GM18873 (cell line): ENCODE measurements at regions not wholly inside any gene's neighbourhood (a gene's known extent, or its start where the extent isn't known, plus 50 kb on each side); places are given as distances from the start of the nearest gene placed in this dataset.
"Not testable (repeated sequence)": the region's sequence is repeated elsewhere in the genome, so short reads cannot be mapped to it uniquely, and the experiment has no call there.

Experiments
- ATAC-seq: cut with Tn5 transposase; IDR thresholded peaks from one replicate; pipeline ENCODE4 v1.9.1; 2021; ENCODE audit warnings: mild to moderate bottlenecking, moderate library complexity, moderate number of reproducible peaks; ENCODE audit not compliant: unreplicated experiment, low FRiP score

DNA sequence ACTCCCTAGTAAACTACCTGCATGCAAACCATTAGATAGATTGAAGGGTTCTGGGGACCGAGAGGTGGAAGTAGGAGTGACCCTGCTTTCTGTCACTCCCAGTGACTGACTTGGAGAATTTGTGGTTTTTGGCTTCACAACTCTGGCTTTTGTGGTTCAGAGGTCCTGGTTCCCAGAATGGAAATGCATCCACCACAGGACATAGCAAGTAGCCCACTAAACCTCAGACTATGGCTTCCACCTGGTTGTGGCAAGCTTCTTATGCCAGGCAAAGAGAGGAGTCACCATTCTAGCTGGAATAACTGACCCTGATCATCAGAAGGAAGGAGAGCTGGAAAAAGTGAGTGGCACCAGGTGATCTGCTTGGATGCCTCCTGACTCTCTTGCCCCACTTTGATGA is 162.4 kb upstream of the TMEM260 start:
- ATAC-seq = no peak

- ATAC-seq = no peak
Observed at GRCh38 chr14:56419750-56420149, 159.8 kb upstream of the TMEM260 start.

- no peak for ATAC-seq
Observed at GRCh38 chr14:56422221-56422620, 157.4 kb upstream of the TMEM260 start.

- ATAC-seq = no peak
Observed at GRCh38 chr14:56422703-56423213, 156.8 kb upstream of the TMEM260 start.

- no peak for ATAC-seq
Observed at GRCh38 chr14:56423544-56423943, 156.1 kb upstream of the TMEM260 start.

DNA sequence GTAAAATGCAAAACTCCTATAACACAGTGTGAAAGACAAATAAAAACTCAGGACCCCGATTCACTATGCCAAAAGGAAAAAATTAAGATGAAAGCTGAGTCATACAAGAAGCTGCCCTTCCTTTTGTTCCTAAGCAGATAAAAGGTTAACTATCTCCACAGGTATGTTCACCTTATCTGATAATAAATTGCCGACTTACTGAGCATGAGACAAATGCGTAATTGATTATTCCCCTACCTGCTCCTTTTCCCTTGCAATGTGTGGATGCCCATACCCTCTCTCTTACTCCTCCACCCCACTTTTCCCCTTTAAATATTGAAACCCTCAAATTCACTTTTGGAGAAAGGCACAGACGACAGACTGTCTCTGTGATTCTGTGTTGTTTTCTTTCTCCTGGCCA is 148.6 kb upstream of the TMEM260 start:
- no peak for ATAC-seq

DNA sequence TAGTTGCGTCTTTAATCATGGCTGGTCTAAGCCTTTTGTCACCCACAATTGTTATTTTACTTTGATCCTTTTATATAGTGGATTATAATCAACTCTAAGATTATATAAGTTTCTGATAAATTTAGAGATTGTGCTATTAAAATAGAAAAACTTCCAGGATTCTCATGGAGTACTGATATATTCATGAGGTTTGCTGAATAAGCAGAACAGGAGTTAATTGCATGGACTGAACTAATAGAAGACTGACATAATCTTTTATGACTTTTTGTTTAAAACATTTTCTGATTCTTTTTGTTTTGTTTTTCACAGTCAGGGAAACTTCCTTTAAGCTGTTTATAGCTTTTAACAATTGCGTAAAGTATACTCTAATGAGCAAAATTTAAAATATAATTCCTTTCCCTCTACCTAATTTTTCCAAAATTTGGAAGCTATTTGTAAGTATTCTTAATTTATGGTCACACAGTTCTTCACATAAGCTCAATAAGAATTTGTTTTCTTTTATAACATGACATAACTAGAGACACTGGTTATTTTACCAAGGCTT is 129.9 kb upstream of the TMEM260 start:
- ATAC-seq = no peak

GRCh38 chr14:56452940-56453339 is 126.7 kb upstream of the TMEM260 start:
- no peak for ATAC-seq

GRCh38 chr14:56454680-56455079 is 124.9 kb upstream of the TMEM260 start:
- not testable (repeated sequence) for ATAC-seq

DNA sequence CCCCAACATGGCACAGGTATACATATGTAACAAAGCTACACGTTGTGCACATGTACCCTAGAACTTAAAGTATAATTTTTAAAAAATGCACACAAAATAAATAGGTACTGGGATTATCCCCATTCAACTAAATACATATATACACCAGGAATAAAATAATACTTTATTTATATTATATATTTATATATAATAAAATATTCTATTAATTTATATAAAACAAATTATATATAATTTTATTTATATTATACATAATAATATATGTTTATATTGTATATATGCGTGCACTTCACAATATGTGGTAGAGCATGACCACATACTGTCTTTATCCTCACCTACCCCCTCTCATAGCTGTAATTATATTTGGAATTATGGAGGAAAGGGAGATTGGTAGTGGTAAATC is 119.1 kb upstream of the TMEM260 start:
- no peak for ATAC-seq

DNA sequence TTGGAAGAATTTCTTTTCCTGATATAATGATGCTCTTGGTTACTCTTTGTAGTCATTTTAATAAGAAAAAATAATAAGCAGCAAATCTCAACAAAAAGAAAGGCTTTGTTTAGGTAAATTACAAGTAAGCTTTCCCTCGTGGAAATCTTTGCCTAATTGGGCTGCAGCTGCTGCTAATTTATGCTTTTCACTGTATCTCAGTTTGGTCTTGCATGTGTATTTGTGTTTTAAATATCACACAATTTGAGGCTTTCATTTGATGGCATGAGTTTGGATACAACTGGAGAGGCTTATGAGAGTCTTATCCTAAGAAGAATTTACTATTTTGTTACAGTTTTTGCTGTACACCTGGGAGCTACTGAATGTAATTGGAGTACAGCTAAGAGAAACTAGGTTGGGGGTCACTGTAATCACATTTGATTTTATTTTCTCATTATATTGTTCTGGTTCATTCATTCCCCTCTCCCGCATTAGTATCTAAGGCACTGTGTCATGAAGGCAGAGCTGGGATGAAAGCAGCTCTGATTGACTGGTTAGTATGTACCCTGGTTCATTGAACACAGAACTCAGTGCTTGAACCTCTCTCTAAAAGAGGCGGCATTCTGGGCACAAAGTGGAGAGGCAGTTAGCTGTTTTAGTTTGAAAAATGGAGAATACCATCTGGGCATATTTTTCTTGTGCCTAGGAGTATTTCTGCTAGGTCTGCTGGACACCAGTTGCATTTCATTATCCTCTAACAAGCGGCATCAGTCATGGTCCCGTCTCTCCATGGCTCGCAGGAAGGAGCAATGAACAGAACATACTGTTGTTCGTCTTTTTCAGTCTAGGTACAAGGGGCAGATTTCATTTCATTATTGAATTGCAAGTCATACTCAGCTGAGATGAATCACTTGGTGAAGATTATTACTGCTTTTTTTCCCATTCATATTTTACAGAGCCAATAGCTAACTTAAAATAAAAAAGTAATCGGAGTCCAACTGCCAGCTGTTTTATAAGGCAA is 118.0 kb upstream of the TMEM260 start:
- ATAC-seq = no peak

DNA sequence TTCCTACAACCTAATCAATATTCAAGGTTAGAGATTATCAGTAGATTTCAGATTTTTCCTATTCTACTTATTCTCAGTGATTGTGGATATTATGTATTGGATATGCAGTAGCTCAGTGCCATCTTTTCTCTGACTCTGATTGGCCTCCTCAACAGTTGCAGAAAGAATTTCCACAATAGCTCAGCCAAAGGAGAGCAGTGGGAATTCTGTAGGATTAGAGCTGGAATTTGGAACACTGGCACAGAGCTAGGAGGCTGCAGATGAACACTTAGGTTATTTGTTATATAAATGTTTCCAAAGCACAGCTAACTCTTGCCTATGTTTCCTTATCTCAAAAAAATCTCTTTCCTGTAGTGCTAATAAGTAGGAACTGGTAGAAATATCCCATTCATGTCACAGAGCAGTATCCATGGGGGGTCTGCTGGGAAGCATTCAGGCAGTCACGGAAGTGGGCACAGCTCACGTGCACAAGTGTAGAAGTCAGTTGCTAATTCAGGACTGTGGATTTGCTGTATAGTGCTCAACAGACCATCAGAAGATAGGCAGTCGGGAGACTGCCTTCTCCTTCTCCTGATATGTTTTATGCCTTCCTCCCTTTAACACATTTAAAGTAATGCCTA is 116.2 kb upstream of the TMEM260 start:
- no peak for ATAC-seq

DNA sequence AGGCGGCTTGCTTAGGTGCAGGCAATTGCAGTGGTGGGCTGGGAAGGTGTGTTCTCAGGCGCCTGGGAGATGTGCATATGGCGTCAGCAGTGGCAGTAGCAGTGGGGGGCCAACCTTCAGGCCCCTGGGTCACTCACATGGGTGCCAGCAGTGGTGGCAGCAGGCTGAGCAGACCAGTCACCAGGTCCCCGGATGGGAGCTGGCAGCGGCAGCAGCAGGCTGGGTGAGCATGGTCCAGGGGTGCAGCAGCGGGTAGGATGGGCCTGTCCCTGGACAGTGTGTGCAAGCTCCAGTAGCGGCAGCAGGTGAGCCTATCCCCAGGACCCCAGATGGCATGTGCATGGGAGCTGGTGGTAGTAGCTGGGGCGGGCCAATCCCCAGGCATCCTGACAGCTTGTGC is 108.5 kb upstream of the TMEM260 start:
- no peak for ATAC-seq

DNA sequence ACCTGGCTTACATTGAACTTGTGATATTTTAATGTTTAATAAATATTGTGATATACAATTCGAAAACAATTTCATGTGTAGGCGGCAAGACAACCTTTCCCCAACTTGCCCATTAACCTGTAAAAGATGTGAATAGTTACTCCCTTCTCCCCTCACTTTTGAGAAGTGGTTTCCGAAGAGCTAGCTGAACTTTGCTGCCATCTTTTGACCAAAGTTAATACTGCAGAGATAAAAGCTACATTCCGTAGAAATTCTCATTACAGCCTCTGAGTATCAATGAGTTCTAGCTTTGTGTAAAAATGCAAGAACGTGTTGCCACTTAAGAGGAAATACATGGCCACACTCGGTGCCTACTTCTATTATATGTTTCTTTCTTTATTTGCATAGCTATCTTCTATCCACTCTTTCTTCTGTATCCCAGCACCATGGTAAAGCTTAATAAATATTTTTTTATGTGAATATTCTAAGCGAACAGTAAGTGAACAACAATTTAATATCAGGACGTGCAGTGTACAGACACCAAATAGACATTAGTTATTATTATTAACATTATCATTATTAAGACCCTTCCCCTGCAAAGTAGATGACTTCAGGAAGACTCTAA is 105.1 kb upstream of the TMEM260 start:
- ATAC-seq = no peak

DNA sequence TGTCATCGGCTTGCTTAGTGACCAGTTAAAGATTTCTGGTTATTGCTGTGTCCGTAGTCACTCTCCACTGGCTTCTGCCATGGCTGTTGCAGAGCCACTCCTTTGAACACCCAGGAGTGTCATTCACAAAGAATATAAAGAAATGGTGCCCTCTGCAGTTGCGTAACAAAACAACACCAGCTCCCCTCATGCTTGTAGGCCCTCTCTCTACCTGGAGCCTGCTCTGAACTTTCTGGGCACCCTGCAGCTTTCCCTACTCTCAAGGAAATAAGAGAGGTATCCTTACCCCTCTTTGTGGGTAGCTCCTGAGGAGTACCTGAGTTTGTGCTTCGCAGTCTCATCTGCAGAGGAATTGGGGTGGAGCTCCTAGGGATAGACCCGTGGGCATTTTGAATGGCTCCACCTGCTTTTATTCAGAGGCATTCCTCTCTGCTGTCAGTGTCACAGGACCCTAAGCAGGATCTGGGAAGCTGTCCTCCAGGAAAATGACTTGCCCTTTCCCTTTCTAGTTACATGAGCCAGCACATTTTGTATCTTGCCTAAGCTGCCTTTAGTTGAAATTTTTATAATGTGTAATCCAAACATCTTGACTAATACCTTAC is 97.2 kb upstream of the TMEM260 start:
- ATAC-seq = no peak

DNA sequence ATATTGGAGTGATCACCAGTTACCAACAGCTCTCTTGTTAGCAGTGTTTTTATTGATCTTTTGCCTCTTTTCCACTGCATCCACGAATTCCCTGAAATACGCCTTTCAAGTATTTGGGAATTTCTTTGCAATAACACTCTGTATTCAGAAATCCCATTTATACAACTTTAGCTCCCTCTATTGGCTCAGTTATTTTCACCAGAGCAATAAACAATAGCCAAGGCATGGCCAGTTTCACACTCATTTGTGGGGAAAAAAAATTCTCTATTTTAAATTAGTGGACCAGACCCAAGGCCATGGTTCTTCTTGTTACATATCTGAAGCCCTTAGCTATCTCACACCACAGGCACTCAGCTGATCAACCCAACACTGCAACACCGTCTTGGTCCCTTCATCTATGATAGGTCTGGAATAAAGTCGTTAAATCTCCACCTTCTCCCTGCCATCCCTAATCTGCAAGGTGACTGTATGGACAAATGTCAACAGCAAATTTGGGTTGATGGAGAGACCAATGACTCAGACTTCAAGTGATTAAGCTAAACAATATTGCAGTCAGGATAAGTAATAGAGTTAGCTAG is 92.4 kb upstream of the TMEM260 start:
- no peak for ATAC-seq

GRCh38 chr14:56487761-56488160 is 91.8 kb upstream of the TMEM260 start:
- no peak for ATAC-seq

GRCh38 chr14:56488306-56488705 is 91.3 kb upstream of the TMEM260 start:
- ATAC-seq = no peak

GRCh38 chr14:56490379-56490778 is 89.2 kb upstream of the TMEM260 start:
- ATAC-seq = no peak
